Right atrium auricular region (tissue), 2 donors: ENCODE measurements at regions not wholly inside any gene's neighbourhood (a gene's known extent, or its start where the extent isn't known, plus 50 kb on each side); places are given as distances from the start of the nearest gene placed in this dataset.

Experiments
- DNase-seq: peaks from one replicate; pipeline ENCODE4 v3.0.0-alpha.2; 2019; ENCODE audit warnings: low spot score
- H3K27ac ChIP-seq, 2 donors: fragments of 200-600 bp; sonication (generic); 1 replicate in 1 of 2; 2 replicates in 1 of 2; pipeline ENCODE4 v1.5.1; 2016 to 2019
- H3K27me3 ChIP-seq, 2 donors: fragments of 200-600 bp; sonication (generic); one replicate each; pipeline versions ENCODE4 v1.5.1 to v1.6.0; 2017 to 2019
- H3K36me3 ChIP-seq: fragments of 200-600 bp; sonication (generic); one replicate; pipeline ENCODE4 v1.5.1; 2016
- H3K4me1 ChIP-seq, 2 donors: fragments of 200-600 bp; sonication (generic); one replicate each; pipeline versions ENCODE4 v1.5.1 to v1.6.0; 2017 to 2019
- H3K4me3 ChIP-seq, 2 donors: fragments of 200-600 bp; sonication (generic); 1 replicate in 1 of 2; 2 replicates in 1 of 2; pipeline ENCODE4 v1.5.1; 2017 to 2019; ENCODE audit warnings: mild to moderate bottlenecking in 1 of 2, moderate library complexity in 1 of 2
- H3K9me3 ChIP-seq, 2 donors: fragments of 200-600 bp; sonication (generic); one replicate each; pipeline ENCODE4 v1.5.1; 2019
- CTCF ChIP-seq, 2 donors: fragments of 200-600 bp; sonication (generic); IDR thresholded peaks; one replicate each; pipeline ENCODE4 v1.5.1; 2019; ENCODE audit warnings: antibody characterized with exemption in 2 of 2

GRCh38 chr1:38203441-38203840 is 156.8 kb upstream of the POU3F1 start:
- Histone ChIP-seq H3K9me3 (peaks cover 0 to 9% of the 10 kb centered on the region in 2 donors), H3K27me3 (no peaks in the 10 kb centered on the region), H3K27ac (no peak overlapping the region), H3K4me1 (no peaks in the 10 kb centered on the region), H3K36me3 (no peaks in the 10 kb centered on the region), H3K4me3 (no peak overlapping the region)
- DNase-seq = no peak
- TF ChIP-seq CTCF (IDR thresholded peaks at IDR 0.05) = no peak

- peaks cover 0 to 9% of the 10 kb centered on the region in 2 donors for H3K9me3 ChIP-seq
- no peaks in the 10 kb centered on the region for H3K36me3 ChIP-seq
- TF ChIP-seq CTCF (IDR thresholded peaks at IDR 0.05) = no peak
- no peak overlapping the region for H3K27ac ChIP-seq
- no peaks in the 10 kb centered on the region for H3K4me1 ChIP-seq
- H3K27me3 ChIP-seq = no peaks in the 10 kb centered on the region
- no peak for DNase-seq
- no peak overlapping the region for H3K4me3 ChIP-seq
Measured at GRCh38 chr1:38201431-38201830, 154.8 kb upstream of the POU3F1 start.

- Histone ChIP-seq H3K27ac (no peak overlapping the region), H3K36me3 (no peaks in the 10 kb centered on the region), H3K4me3 (no peak overlapping the region), H3K4me1 (no peaks in the 10 kb centered on the region), H3K9me3 (peaks cover 0 to 9% of the 10 kb centered on the region in 2 donors), H3K27me3 (no peaks in the 10 kb centered on the region)
- DNase-seq = no peak
- TF ChIP-seq CTCF (IDR thresholded peaks at IDR 0.05) = no peak
Measured at GRCh38 chr1:38198621-38199020, 152.0 kb upstream of the POU3F1 start.

- H3K36me3 ChIP-seq = no peaks in the 10 kb centered on the region
- no peak overlapping the region for H3K27ac ChIP-seq
- TF ChIP-seq CTCF (IDR thresholded peaks at IDR 0.05) = no peak
- H3K4me1 ChIP-seq = no peaks in the 10 kb centered on the region
- peaks cover 0 to 9% of the 10 kb centered on the region in 2 donors for H3K9me3 ChIP-seq
- no peak overlapping the region for H3K4me3 ChIP-seq
- no peak for DNase-seq
- H3K27me3 ChIP-seq = no peaks in the 10 kb centered on the region
Measured at GRCh38 chr1:38198099-38198498, 151.5 kb upstream of the POU3F1 start.

GRCh38 chr1:38197312-38198061 is 150.9 kb upstream of the POU3F1 start:
- no peaks in the 10 kb centered on the region for H3K27me3 ChIP-seq
- no peak for DNase-seq
- H3K36me3 ChIP-seq = no peaks in the 10 kb centered on the region
- H3K4me3 ChIP-seq = no peak overlapping the region
- no peaks in the 10 kb centered on the region for H3K4me1 ChIP-seq
- no peak overlapping the region for H3K27ac ChIP-seq
- no peak for TF ChIP-seq CTCF (IDR thresholded peaks at IDR 0.05)
- peaks cover 0 to 9% of the 10 kb centered on the region in 2 donors for H3K9me3 ChIP-seq

GRCh38 chr1:38194472-38194871 is 147.9 kb upstream of the POU3F1 start:
- Histone ChIP-seq H3K27me3 (no peaks in the 10 kb centered on the region), H3K4me3 (no peak overlapping the region), H3K36me3 (no peaks in the 10 kb centered on the region), H3K27ac (no peak overlapping the region), H3K4me1 (no peaks in the 10 kb centered on the region), H3K9me3 (no peaks in the 10 kb centered on the region)
- DNase-seq = no peak
- no peak for TF ChIP-seq CTCF (IDR thresholded peaks at IDR 0.05)
